ENCODE measurements at regions not wholly inside any gene's neighbourhood (a gene's known extent, or its start where the extent isn't known, plus 50 kb on each side); places are given as distances from the start of the nearest gene placed in this dataset.

DNA sequence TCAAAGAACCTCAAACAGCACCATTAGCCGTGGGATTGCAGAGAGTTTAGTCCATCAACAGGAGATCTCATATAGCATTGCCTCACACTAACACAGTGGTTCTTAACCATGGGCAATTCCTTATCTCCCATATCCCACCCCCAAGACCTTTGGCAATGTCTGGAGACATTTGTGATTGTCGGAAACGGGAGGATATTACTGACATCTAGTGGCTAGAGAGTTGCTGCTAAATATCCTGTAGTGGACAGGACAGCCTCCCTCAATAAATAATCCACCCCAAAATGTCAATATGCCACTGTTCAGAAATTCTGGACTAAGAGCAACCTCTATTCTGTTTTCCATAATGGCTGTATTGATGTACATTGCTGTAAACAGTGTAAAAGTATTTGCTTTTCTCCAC is 210.1 kb upstream of the CCN2 start:
- TF ChIP-seq, protein P1, sequence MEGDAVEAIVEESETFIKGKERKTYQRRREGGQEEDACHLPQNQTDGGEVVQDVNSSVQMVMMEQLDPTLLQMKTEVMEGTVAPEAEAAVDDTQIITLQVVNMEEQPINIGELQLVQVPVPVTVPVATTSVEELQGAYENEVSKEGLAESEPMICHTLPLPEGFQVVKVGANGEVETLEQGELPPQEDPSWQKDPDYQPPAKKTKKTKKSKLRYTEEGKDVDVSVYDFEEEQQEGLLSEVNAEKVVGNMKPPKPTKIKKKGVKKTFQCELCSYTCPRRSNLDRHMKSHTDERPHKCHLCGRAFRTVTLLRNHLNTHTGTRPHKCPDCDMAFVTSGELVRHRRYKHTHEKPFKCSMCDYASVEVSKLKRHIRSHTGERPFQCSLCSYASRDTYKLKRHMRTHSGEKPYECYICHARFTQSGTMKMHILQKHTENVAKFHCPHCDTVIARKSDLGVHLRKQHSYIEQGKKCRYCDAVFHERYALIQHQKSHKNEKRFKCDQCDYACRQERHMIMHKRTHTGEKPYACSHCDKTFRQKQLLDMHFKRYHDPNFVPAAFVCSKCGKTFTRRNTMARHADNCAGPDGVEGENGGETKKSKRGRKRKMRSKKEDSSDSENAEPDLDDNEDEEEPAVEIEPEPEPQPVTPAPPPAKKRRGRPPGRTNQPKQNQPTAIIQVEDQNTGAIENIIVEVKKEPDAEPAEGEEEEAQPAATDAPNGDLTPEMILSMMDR (IDR thresholded peaks at IDR 0.05), result peak in 1 of 3 donors; percentile 20
- no peak for TF ChIP-seq POLR2A (IDR thresholded peaks at IDR 0.05)
- no peak for TF ChIP-seq EP300 (IDR thresholded peaks at IDR 0.05)
